ENCODE measurements at regions not wholly inside any gene's neighbourhood (a gene's known extent, or its start where the extent isn't known, plus 50 kb on each side); places are given as distances from the start of the nearest gene placed in this dataset.

DNA sequence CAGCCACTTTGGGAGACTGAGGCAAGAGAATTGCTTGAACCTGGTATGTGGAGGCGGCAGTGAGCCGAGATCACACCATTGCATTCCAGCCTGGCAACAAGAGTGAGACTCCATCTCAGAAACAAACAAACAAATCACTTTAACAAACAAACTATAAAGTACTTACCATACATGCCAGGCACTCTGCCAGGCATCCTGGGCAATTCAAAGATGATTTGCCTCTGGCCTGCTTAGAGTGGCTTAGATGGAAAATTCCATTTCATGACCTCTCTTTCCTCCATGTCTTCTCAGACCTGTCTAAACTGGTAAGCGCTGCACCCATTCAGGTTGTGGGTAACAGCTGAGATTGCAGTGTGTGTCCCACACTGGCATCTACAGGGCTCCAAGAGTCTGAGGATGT is 273.2 kb downstream of the BCL2 start:
- intact Hi-C loops (cut with DNase I), result no loop called here
- Histone ChIP-seq H3K9me3 (peaks cover 0 to 6% (median 0%) of the 10 kb centered on the region in 12 donors), H3K27ac (no peak overlapping the region), H3K36me3 (no peaks in the 10 kb centered on the region), H3K27me3 (peaks cover 0 to 8% (median 0%) of the 10 kb centered on the region in 9 donors), H3K4me3 (no peak overlapping the region), H3K4me1 (no peaks in the 10 kb centered on the region)
- 93 to 98% (median 96%) methylated on average over 3 of the region's 3 CpGs for WGBS, 4 donors
- TF ChIP-seq, protein P1, sequence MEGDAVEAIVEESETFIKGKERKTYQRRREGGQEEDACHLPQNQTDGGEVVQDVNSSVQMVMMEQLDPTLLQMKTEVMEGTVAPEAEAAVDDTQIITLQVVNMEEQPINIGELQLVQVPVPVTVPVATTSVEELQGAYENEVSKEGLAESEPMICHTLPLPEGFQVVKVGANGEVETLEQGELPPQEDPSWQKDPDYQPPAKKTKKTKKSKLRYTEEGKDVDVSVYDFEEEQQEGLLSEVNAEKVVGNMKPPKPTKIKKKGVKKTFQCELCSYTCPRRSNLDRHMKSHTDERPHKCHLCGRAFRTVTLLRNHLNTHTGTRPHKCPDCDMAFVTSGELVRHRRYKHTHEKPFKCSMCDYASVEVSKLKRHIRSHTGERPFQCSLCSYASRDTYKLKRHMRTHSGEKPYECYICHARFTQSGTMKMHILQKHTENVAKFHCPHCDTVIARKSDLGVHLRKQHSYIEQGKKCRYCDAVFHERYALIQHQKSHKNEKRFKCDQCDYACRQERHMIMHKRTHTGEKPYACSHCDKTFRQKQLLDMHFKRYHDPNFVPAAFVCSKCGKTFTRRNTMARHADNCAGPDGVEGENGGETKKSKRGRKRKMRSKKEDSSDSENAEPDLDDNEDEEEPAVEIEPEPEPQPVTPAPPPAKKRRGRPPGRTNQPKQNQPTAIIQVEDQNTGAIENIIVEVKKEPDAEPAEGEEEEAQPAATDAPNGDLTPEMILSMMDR (IDR thresholded peaks at IDR 0.05), result no peak
- ATAC-seq (no peak), DNase-seq (no peak)

DNA sequence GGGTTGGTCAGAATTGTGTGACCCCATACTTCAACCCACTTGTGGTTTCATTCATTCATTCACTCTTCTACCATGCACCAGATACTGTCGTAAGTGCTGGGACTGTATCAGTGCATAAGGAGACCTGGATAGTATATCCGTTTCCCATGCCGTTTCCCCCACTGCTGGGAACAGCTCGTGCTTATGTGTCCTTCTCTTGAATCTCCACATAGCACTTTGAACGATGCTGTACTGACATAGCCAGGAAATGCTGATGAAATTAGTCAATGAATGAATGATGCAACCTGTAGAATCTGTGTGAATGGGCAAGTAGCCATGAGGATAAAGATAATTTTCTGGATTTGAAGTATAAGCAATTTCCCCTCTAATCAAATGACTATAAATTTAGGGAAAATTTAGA is 276.1 kb downstream of the BCL2 start:
- H3K27ac ChIP-seq, result no peak overlapping the region
- no peaks in the 10 kb centered on the region for H3K36me3 ChIP-seq
- H3K4me1 ChIP-seq, result peaks cover 0 to 8% (median 0%) of the 10 kb centered on the region in 12 donors
- DNase-seq, result no peak
- intact Hi-C loops (cut with DNase I), result no loop called here
- no peak overlapping the region for H3K4me3 ChIP-seq
- peaks cover 0 to 6% (median 0%) of the 10 kb centered on the region in 12 donors for H3K9me3 ChIP-seq
- WGBS, 4 donors, result 79 to 89% (median 82%) methylated on average over 5 of the region's 5 CpGs
- H3K27me3 ChIP-seq, result peaks cover 0 to 8% (median 0%) of the 10 kb centered on the region in 9 donors
- TF ChIP-seq, protein P1 (IDR thresholded peaks at IDR 0.05), result no peak
- no peak for TF ChIP-seq POLR2A (IDR thresholded peaks at IDR 0.05)
- ATAC-seq, result no peak

DNA sequence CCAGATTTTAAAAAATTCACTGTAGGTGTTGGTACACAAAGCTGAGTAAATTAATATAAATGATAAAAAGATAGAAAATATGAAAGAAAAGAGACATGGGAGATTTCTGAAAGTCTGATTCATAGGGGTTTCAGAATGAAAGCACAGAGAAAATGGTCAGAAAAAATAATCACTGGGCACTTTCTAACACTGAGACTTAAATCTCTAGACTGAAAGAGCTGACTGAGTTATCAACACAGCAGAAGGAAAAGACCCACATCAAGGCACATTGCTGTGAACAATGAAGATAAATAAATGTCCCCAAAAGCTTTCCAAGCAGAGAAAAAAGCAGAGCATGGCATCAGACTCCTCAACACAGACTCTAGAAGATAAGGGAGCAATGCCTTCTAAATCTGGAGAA is 277.2 kb downstream of the BCL2 start:
- DNase-seq (no peak), ATAC-seq (no peak)
- no peaks in the 10 kb centered on the region for H3K36me3 ChIP-seq
- intact Hi-C loops (cut with DNase I), result no loop called here
- H3K4me3 ChIP-seq, result no peak overlapping the region
- H3K9me3 ChIP-seq, result peaks cover 0 to 6% (median 0%) of the 10 kb centered on the region in 12 donors
- H3K27me3 ChIP-seq, result peaks cover 0 to 8% (median 0%) of the 10 kb centered on the region in 9 donors
- no peak overlapping the region for H3K27ac ChIP-seq
- H3K4me1 ChIP-seq, result peaks cover 0 to 8% (median 0%) of the 10 kb centered on the region in 12 donors
- TF ChIP-seq, protein P1 (IDR thresholded peaks at IDR 0.05), result no peak
- no peak for TF ChIP-seq POLR2A (IDR thresholded peaks at IDR 0.05)

DNA sequence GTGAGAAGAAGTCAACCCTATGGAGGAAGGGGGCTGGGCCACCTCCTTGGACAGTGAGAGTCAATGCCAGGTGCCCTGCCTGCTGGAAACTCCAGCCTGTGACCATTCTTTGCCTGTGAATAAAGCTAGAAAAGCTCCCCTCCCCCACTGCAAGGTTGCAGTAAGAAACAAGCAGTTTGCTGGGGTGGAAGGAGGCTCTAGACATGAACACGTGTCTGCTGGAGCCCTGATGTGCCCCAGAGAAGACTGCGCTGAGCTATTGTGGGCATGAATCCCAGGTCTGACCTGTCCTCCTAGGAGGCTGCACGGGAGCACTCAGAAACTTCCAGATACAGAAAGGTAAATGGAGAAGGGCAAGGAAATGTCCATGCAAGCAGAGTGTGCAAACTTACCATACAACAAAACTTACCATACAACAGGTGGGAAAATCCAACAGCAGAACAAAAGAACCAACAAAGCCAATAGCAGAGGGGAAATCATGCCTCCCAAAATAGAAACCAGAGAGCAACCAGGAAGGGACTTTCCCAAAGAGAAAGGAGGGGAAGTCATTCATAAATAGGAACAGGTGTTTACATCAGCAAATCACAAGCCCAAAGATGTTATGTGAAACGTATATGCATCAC is 278.7 kb downstream of the BCL2 start:
- no peak for ATAC-seq
- TF ChIP-seq POLR2A (IDR thresholded peaks at IDR 0.05), result no peak
- TF ChIP-seq, protein P1 (IDR thresholded peaks at IDR 0.05), result no peak
- H3K27ac ChIP-seq, result no peak overlapping the region

More for the DNA sequence above, 278.7 kb downstream of the BCL2 start:
- DNase-seq, result no peak
- no peak overlapping the region for H3K4me3 ChIP-seq
- H3K4me1 ChIP-seq, result peaks cover 0 to 8% (median 0%) of the 10 kb centered on the region in 12 donors
- H3K36me3 ChIP-seq, result no peaks in the 10 kb centered on the region
- peaks cover 0 to 6% (median 0%) of the 10 kb centered on the region in 12 donors for H3K9me3 ChIP-seq
- H3K27me3 ChIP-seq, result peaks cover 0 to 1% (median 0%) of the 10 kb centered on the region in 9 donors
- 36 to 54% (median 41%) methylated on average over 4 of the region's 4 CpGs for WGBS, 4 donors
- intact Hi-C loops (cut with DNase I), result no loop called here

Measured in heart left ventricle (tissue), 16 donors.